BLaER1 treated with 17β-estradiol and CSF1 and Interleukin-3, amounts not matched to agents 10 nM and 100 nM (cell line): ENCODE measurements at regions not wholly inside any gene's neighbourhood (a gene's known extent, or its start where the extent isn't known, plus 50 kb on each side); places are given as distances from the start of the nearest gene placed in this dataset.
A peak's percentile ranks its signal among the peaks of the same experiment; 100 is the strongest.
"Not testable (repeated sequence)": the region's sequence is repeated elsewhere in the genome, so short reads cannot be mapped to it uniquely, and the experiment has no call there.

Experiments used
- H3K27ac ChIP-seq, 11 experiments: shearing (Covaris generic); formaldehyde crosslinking; 2 replicates each; pipeline ENCODE4 v1.8.1; 2022
- H3K27me3 ChIP-seq, 11 experiments: shearing (Covaris generic); formaldehyde crosslinking; 2 replicates each; pipeline ENCODE4 v1.8.1; 2022
- H3K36me3 ChIP-seq, 11 experiments: shearing (Covaris generic); formaldehyde crosslinking; 2 replicates each; pipeline ENCODE4 v1.8.1; 2022
- H3K4me1 ChIP-seq, 10 experiments: shearing (Covaris generic); formaldehyde crosslinking; 2 replicates each; pipeline ENCODE4 v1.8.1; 2022
- H3K4me2 ChIP-seq, 11 experiments: shearing (Covaris generic); formaldehyde crosslinking; 2 replicates each; pipeline ENCODE4 v1.8.1; 2022
- H3K4me3 ChIP-seq, 10 experiments: shearing (Covaris generic); formaldehyde crosslinking; 2 replicates each; pipeline ENCODE4 v1.8.1; 2022
- H3K9ac ChIP-seq, 11 experiments: shearing (Covaris generic); formaldehyde crosslinking; 2 replicates each; pipeline ENCODE4 v1.8.1; 2022
- H3K9me3 ChIP-seq, 11 experiments: shearing (Covaris generic); formaldehyde crosslinking; replicated peaks in 1 of 11; 2 replicates each; pipeline ENCODE4 v1.8.1; 2022
- H4K20me1 ChIP-seq, 11 experiments: shearing (Covaris generic); formaldehyde crosslinking; 2 replicates each; pipeline ENCODE4 v1.8.1; 2022

DNA sequence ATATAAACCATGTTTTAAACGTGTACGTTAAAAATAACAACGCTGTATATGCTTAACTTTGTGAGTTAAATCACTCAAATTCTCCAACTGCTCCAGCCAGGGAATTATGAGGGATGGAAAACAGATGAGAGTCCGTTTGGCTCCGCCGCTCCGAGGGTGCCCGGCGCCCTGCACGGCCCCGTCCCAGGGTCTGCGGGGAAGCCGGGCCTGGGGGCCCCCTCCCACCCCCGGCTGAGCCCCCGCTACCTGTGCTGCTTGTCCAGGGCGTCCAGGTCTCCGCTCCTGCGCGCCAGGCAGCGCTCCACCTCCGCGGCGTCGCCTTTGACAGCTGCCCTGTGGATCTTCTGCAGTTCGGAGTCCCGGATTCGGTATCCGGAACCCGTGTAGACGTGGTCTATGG lies 415.5 kb downstream of the FOXD4L4 start:
- not testable (repeated sequence) for H3K9ac ChIP-seq, H3K27me3 ChIP-seq, H3K36me3 ChIP-seq, H3K4me1 ChIP-seq, H3K4me2 ChIP-seq, H3K4me3 ChIP-seq, H4K20me1 ChIP-seq, H3K9me3 ChIP-seq, H3K27ac ChIP-seq

DNA sequence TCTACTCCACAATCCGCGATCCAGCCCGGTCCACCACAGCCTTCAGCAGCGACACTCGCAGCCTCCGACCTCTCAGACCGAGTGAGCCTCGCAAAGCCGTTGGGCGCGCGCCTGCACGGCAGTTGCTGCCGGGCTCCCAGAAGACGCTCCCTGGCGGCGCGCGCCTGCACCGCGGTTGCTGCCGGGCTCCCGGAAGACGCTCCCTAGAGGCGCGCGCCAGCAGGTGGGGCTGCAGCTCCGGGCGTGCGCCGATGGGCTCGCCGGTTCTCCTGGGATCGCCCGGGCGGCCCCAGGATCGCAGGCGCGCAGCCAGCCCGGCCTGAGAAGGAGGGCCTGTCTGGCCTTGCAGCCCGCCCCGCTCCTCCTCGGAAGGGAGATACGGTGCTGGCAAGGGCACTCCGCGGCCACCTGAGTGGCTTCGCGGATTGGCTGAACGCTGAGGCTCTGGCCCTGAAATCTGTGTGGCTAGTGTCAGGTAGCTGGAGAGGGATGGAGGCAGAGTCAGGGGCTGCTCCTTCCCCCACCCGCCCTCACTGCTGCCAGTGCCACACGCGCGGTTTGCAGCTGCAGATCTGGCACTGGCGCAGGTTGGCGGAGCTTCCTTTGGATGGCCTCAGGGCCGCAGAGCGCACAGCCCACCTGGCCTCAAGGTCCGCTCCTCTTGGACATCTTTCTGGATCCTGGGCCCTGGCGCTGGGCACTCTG lies 416.2 kb downstream of the FOXD4L4 start:
- H3K27me3 ChIP-seq, H3K9ac ChIP-seq, H3K27ac ChIP-seq, H3K4me1 ChIP-seq, H3K36me3 ChIP-seq, H4K20me1 ChIP-seq, H3K9me3 ChIP-seq: not testable (repeated sequence)
- Histone ChIP-seq H3K4me2 (peak overlapping the region; percentile 40 to 67 (median 60); a peak in 18 of 22 replicates), H3K4me3 (peak overlapping the region; percentile 42 to 54 (median 47); a peak in 17 of 20 replicates)

DNA sequence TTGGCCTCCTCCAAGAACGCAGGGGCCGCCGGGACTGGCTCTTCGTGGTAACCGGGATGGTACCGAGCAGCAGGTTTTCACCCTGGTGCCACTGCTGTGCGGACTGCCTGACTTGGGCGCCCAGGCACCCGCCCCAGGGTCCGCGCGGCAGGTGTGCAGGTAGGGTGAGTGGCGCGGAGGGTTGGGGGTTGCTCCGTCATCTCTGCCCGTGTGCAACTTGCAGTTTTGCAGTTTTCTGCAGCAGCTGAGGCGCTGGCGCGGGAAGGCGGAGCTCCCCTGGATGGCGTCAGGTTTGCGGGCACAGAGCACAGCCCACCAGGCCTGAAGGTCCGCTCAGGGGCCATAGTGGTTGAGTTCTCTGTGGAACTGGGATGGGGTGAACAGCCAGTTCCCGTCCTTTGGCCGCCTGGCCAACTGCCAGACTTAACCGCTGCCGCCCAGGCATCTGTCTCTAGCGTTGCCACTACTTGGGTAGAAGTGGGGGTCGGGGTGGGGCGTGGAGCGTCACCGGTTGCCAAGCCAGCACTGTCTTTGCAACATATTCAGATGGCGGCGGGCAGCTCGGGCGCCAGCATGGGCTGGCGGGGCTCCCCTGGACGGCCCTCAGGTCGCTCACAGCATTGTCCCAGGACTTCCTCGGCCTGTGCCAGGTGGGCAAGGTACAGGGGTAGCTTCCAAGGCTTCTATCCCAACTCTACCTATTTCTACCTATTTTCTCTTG lies 417.2 kb downstream of the FOXD4L4 start:
- not testable (repeated sequence) for H3K9ac ChIP-seq, H4K20me1 ChIP-seq, H3K4me3 ChIP-seq, H3K9me3 ChIP-seq, H3K27me3 ChIP-seq, H3K4me1 ChIP-seq, H3K4me2 ChIP-seq, H3K27ac ChIP-seq, H3K36me3 ChIP-seq

DNA sequence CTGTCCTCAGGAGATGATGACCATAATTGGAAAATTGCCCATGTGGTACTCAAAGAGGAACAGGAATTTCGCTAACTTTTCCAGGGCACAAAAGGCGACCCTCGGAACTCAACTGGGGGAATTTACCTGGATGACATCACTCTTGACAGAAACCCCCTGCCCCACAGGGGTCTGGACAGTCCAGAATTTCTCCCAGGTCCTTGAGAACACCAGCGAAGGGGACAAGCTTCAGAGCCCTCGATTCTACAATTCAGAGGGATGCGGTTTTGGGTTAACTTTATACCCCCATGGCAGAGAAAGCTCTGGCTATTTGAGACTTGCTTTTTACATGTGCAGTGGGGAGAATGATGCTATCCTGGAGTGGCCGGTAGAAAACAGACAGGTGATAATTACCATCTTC lies 445.4 kb downstream of the FOXD4L4 start:
- H3K27ac ChIP-seq, H3K9me3 ChIP-seq, H3K4me2 ChIP-seq, H3K36me3 ChIP-seq, H3K4me3 ChIP-seq, H3K27me3 ChIP-seq, H3K4me1 ChIP-seq, H4K20me1 ChIP-seq, H3K9ac ChIP-seq: not testable (repeated sequence)

DNA sequence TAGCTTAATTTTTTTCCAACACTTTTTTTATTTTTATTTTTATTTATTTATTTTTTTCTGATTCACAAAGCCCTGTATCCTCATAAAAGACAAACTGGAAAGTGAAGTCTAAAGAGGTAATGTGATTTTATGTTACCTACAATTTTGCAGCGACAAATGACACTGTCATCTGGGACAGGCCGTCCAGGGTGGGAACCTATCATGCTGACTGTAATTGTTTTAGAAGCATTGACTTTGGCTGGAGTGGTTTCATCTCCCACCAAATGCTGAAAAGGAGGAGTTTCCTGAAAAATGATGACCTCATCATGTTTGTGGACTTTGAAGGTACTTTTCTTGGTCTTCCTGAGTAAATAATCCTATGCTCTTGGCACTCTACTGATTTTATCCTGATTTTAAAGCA lies 446.7 kb downstream of the FOXD4L4 start:
- not testable (repeated sequence) for H3K9me3 ChIP-seq, H3K4me3 ChIP-seq, H4K20me1 ChIP-seq, H3K27ac ChIP-seq, H3K4me2 ChIP-seq, H3K27me3 ChIP-seq, H3K4me1 ChIP-seq, H3K36me3 ChIP-seq, H3K9ac ChIP-seq

DNA sequence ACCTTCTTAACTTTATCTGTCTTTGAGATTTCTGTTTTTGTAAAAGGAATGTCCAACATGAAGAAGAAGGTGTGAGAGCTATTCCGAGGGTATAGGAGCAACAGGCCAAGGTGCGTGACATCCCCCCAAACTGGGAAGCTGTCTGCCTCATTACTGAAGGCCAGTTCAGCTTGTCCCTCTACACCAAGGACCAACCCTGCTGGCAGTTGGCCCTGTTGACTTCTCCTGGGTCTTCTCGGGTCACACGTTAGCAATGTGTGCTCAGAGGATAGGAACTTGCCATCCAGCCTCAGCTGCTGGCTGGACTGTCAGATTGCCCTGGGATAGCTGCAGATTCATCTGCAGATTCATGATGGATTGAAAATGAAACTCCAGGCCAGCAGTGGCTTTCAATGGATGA lies 460.3 kb downstream of the FOXD4L4 start:
- H3K27me3 ChIP-seq, H3K4me2 ChIP-seq, H3K36me3 ChIP-seq, H3K9ac ChIP-seq, H3K4me3 ChIP-seq, H3K27ac ChIP-seq, H3K4me1 ChIP-seq, H4K20me1 ChIP-seq: not testable (repeated sequence)
- H3K9me3 ChIP-seq, result peaks cover 0 to 23% (median 14%) of the 10 kb centered on the region in 11 experiments; a peak in 8 of 22 replicates

DNA sequence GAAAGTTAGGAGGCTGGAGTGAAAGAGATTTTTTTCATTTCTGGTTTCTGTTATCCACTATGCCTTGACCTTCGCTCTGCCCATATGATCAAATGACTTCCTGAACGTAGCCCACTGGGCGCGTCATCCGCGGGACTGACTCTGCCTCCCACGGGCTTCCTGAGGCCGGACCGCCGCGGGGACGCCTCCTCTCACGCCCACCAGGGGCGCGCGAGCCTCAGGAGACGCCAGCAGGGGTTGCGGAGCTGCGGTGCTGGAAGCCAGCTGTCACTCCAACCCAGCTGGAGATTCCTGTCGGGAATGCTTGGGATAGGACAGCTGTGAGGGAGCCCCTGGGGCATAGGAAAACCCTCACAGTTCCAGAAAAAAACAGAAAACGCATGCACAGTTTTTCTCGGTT lies 461.5 kb downstream of the FOXD4L4 start:
- H3K27ac ChIP-seq, H4K20me1 ChIP-seq, H3K9ac ChIP-seq, H3K4me3 ChIP-seq, H3K4me2 ChIP-seq, H3K36me3 ChIP-seq, H3K27me3 ChIP-seq, H3K4me1 ChIP-seq: not testable (repeated sequence)
- H3K9me3 ChIP-seq, result peaks cover 0 to 23% (median 14%) of the 10 kb centered on the region in 11 experiments; a peak in 8 of 22 replicates

DNA sequence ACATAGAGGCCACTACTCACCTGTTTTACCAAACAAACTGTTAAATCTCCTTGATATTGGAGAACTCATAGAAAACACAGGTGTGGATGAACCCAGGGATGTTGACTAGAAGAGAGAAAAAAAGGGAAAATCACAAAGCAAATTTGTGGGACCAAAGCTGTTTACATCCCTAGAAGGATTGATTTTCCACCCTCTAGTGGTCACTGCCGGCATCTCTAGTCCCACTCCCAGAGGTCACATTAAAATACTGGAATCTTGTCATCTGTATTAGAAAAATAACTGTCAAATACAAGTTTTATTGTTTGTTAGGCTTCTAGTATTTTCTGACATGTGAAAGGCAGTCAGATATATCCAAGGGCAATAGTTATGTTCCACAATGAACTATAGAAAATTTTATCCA lies 469.7 kb downstream of the FOXD4L4 start:
- not testable (repeated sequence) for H3K27me3 ChIP-seq, H3K9me3 ChIP-seq, H3K4me3 ChIP-seq, H3K4me2 ChIP-seq, H3K36me3 ChIP-seq, H3K27ac ChIP-seq, H3K4me1 ChIP-seq, H3K9ac ChIP-seq, H4K20me1 ChIP-seq

DNA sequence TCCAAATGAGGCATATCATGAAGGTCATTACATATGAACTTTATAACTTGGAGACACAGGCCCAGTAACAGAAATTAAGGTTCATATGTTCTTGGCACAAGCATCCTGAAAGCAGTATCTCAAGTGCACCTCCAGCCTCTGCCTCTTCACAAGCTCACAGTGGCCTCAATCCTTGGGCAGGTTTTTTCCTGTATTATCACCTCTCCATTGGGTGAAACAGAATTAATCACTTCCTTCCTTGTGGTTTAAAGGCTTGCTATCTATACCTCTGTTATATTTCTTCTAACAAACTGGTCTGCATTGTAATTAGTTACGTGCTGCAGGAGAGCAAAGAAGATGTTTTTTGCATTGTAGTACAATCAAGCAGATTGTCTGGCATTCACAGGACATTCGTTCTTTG lies 471.0 kb downstream of the FOXD4L4 start:
- H3K27me3 ChIP-seq, H4K20me1 ChIP-seq, H3K36me3 ChIP-seq, H3K9me3 ChIP-seq, H3K4me2 ChIP-seq, H3K4me3 ChIP-seq, H3K27ac ChIP-seq, H3K9ac ChIP-seq, H3K4me1 ChIP-seq: not testable (repeated sequence)

DNA sequence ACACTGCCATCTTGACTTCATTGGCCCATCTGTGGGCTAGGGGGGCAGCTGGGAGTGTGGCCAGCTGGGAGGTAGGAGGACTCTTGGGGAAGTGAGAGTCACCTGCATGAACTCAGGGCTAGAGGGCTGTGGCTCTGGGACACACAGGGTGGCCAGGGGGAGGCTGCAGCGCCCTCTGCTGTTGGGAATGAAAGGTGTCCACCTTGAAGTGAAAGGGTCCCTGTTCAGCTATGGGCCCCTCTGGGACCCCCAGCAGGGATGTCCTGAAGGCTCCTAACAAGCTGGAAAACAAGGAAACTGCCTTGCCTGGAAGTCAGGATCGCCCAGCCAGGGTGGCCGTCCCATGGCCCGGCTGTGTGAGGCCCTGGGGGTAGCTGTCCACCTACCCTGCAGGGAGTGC lies 507.8 kb downstream of the FOXD4L4 start:
- not testable (repeated sequence) for H3K4me1 ChIP-seq, H3K27me3 ChIP-seq, H3K9ac ChIP-seq, H3K27ac ChIP-seq, H3K4me2 ChIP-seq, H3K4me3 ChIP-seq, H3K9me3 ChIP-seq, H4K20me1 ChIP-seq, H3K36me3 ChIP-seq

DNA sequence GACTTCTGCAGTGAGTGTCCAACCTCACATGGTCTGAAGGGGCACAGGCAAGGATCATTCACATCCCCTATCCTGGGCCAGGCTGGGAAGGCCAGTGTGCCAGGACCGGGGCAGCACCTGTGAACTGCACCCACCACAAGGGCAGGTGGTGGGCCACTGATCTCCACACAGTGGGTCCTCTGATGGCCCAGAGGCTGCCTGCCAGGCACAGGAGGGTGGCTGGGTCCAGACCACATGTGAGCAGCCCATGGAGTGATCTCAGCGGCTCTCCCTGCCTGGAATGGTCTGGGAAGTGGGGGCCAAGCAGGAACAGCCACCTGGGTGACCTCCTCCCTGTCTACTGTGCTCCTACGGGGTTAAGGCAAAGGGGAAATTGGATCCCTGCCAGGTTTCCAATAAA lies 508.5 kb downstream of the FOXD4L4 start:
- not testable (repeated sequence) for H3K27ac ChIP-seq, H3K4me1 ChIP-seq, H3K4me2 ChIP-seq, H3K27me3 ChIP-seq, H3K4me3 ChIP-seq, H4K20me1 ChIP-seq, H3K36me3 ChIP-seq, H3K9ac ChIP-seq, H3K9me3 ChIP-seq

DNA sequence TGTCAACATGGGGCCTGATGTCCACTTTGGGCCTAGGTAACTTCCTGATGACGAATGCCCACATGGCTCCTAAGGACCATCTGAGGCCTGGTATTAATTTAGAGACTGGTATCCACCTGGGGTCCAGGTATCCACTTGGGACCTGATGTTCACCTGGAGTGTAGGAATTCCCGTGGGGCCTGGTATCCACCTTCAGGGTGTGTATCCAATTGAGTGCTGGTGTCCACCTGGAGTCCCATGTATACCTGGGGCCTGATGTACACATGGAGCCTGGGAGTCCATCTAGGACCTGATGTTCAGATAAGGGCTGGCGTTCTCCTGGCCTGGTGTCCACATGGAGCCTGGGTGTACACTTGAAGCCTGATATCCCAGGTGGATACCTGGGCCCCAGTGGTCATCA lies 520.6 kb downstream of the FOXD4L4 start:
- not testable (repeated sequence) for H4K20me1 ChIP-seq, H3K27me3 ChIP-seq, H3K4me3 ChIP-seq, H3K4me1 ChIP-seq, H3K4me2 ChIP-seq, H3K27ac ChIP-seq, H3K9me3 ChIP-seq, H3K9ac ChIP-seq, H3K36me3 ChIP-seq

DNA sequence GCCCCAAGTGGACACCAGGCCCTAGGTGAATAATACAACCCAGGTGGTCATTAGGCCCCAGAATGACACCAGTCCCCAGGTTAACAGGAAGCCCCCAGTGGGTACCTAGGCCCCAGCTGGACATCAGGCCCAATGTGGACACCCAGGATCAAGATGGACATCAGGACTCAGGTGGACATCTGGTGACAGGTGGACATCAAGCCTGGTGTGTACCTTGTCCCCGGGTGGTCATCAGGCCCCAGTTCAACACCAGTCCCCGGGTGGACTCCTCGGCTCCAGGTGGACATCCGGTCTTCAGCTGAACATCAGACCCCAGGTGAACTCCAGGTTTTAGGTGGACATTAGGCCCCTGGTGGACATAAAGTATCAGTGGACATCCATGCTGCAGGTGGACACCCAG lies 524.6 kb downstream of the FOXD4L4 start:
- H3K4me3 ChIP-seq, H3K4me2 ChIP-seq, H3K9ac ChIP-seq, H3K27ac ChIP-seq, H3K4me1 ChIP-seq, H3K36me3 ChIP-seq, H3K27me3 ChIP-seq, H4K20me1 ChIP-seq: not testable (repeated sequence)
- peaks cover 21 to 32% (median 27%) of the 10 kb centered on the region in 11 experiments for H3K9me3 ChIP-seq

DNA sequence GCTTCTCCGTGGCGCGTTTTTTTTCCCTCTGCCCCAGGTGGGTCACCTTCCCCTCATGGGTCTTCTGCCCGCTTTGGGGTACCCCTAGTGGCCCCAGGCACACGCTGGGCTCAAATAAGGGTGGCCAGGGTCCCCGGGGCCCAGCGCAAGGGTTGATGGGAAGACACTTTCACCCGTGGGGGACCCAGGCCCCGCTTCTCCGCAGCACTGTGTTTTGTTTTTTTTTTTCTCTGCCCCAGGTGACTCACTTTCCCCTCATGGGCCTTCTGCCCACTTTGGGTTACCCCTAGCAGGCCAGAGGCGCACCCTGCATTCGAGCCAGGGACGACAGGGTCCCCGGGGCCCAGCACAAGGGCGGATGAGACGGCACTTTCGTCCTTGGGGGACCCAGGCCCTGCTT lies 526.7 kb downstream of the FOXD4L4 start:
- H4K20me1 ChIP-seq, H3K4me1 ChIP-seq, H3K27me3 ChIP-seq, H3K9ac ChIP-seq, H3K4me3 ChIP-seq, H3K36me3 ChIP-seq, H3K4me2 ChIP-seq, H3K27ac ChIP-seq: not testable (repeated sequence)
- peaks cover 22 to 43% (median 36%) of the 10 kb centered on the region in 11 experiments for H3K9me3 ChIP-seq
